UCSD-AML1 (cell line): ENCODE measurements at regions not wholly inside any gene's neighbourhood (a gene's known extent, or its start where the extent isn't known, plus 50 kb on each side); places are given as distances from the start of the nearest gene placed in this dataset.

Source experiments
- DNase-seq: peaks from one replicate; lab custom pipeline; 2025; ENCODE audit not compliant: unreplicated experiment; lab: John Stamatoyannopoulos, UW

GRCh38 chr11:110986016-110986415 is 259.5 kb upstream of the POU2AF2 start:
- no peak for DNase-seq

DNA sequence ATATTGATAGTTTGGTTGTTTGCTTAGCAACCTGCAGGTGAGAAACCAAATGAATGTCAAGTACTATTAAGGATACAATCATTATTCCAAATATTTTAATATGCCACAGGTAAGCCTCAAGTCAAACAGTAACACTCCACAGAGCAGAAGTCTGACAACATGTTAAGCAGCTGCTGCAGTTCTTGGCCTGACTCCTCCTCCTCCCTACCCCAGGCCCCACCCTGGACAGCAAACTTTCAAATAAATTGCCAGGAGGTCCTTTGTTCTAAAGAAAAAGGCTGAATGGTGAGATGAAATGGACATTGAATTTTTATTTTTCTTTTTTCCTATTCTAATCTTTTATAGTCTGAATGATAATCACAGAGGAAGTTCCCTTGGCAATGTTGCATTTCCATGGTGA is 260.0 kb upstream of the POU2AF2 start:
- DNase-seq = no peak

GRCh38 chr11:110984693-110985092 is 260.8 kb upstream of the POU2AF2 start:
- no peak for DNase-seq

DNA sequence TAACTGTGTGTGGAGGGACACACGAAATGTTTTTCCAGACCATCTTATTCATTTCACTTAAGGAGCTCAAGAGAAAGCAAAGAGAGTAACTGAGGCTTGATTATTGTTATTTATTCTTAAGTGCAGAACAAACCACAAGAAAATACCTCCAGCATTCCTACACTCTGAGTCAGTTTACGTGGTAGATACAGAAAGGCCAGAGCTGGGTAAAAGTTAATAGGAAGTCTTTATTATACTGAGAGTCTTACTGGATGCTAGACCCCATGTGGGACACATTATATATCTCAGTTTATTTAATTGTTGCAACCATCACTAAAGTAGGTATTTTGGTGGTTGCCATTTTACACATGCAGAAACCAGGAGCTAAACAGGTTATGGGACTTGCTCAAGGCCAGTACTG is 261.4 kb upstream of the POU2AF2 start:
- no peak for DNase-seq

DNA sequence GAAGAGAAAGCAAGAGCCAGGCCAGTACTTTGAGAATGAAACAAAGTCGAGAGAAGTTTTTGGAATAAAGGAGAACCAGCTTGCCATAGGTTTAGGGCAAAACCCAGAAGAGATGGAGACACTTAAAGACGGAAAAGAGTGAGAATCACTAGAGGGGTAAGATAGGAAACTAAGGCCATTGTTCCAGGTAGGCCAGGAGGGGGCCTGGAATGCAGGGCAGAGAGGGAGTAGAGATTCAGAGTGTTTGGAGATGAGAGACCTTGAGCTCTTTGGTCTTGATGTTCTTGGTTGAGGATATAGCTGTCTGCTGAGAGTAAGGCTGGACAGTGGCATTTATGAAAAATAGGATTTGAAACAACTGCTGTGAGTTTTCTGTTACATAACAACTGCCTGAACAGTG is 263.3 kb upstream of the POU2AF2 start:
- no peak for DNase-seq

DNA sequence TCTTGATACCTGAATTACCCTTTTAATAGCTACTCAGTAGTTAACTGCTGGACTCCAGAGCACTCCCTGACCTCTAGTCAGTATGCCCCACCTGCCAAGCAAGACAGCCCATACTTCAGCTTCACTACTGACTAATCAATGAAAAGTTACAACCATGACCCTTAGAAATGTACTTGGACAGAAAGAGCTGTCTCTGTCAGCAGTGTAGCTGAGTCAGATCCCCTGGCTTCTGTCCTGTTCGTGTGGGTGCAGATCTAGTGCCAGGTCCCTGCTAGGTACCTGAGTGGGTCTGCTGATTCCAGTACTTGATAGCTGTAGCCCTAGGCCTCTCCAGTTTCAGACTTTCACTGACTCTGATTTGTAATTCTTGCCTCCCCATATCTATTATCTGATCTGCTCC is 265.8 kb upstream of the POU2AF2 start:
- no peak for DNase-seq

- no peak for DNase-seq
These were observed 265.4 kb upstream of the ARHGAP20 start for GRCh38 chr11:110977661-110978060.

- no peak for DNase-seq
These were observed 262.5 kb upstream of the ARHGAP20 start for GRCh38 chr11:110974731-110975130.

- DNase-seq = no peak
These were observed 261.3 kb upstream of the ARHGAP20 start for GRCh38 chr11:110973401-110973980.

- DNase-seq = no peak
These were observed 260.4 kb upstream of the ARHGAP20 start for GRCh38 chr11:110972640-110973039.

- no peak for DNase-seq
These were observed 259.9 kb upstream of the ARHGAP20 start for GRCh38 chr11:110972106-110972505.

- no peak for DNase-seq
These were observed 258.9 kb upstream of the ARHGAP20 start for GRCh38 chr11:110971140-110971539.

GRCh38 chr11:110968348-110969062 is 256.3 kb upstream of the ARHGAP20 start:
- no peak for DNase-seq

DNA sequence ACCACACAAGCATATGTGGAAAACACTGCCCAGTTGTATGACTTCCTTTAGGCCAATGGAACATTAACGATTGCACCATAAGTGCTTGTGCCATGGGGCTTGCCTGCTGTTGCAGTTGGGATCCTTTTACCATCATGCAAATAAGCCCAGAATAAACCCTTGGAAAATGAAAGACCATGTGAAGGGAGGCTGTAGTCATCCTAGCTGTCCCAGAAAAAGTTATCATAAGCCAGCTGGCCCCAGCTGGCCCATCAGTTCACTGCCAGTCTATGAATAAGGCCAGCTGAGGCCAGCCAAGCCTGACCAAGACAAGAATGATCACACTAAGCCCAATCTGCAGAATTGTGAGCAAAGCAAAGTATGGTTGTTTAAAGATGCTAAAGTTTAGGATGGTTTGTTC is 253.9 kb upstream of the ARHGAP20 start:
- no peak for DNase-seq

GRCh38 chr11:110962921-110963320 is 250.7 kb upstream of the ARHGAP20 start:
- DNase-seq = no peak

DNA sequence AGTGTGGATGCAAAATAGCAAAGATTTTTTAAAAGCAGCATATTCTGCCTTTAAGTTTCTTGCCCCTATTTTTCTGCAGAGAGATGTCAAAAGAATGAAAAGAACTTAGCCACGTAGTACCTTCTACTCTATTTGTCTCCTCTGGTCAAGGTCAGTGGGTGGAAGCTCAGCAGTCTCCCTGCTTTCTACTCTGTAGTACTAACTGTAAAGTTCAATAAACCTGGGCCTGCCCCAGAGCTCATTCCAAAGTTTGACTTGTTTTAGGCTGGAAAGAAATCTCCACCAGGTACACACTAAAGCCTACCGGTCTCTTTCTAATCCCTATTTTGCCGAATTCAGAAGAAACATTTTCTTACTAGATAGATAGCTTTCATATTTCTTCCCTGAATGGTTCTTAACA is 247.9 kb upstream of the ARHGAP20 start:
- no peak for DNase-seq

DNA sequence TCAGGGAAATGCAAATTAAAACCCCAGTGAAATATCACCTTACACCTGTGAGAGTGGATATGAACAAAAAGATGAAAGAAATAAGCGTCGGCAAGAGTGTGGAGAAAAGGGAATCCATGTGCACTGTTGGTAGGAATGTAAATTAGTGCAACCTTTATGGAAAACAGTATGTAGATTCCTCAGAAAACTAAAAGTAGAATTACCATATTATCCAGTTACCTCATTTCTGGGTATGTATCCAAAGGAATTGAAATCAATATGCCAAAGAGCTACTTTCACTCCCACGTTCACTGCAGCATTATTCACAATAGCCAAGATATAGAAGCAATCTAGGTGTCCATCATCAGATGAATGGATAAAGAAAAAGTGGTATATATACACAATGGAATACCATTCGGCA is 246.0 kb upstream of the ARHGAP20 start:
- no peak for DNase-seq

DNA sequence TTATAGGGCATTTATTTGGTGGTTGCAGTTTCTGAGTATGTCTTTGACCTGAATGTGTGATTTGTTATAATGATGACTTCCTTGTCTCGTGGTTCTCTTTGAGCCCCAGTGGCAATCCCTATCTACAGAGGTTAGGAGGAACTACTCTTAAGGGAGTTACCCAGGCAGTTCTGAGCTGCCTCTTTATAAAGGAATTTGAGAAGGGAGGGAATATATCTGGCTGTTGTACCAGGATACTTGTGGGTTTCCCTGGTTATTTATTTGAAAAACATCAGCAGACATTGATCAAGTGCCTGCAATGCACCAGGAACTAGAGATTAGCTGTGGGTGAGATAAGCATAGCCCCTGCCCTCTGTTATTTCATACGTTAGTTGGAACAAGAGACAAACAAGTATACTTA is 243.5 kb upstream of the ARHGAP20 start:
- no peak for DNase-seq

DNA sequence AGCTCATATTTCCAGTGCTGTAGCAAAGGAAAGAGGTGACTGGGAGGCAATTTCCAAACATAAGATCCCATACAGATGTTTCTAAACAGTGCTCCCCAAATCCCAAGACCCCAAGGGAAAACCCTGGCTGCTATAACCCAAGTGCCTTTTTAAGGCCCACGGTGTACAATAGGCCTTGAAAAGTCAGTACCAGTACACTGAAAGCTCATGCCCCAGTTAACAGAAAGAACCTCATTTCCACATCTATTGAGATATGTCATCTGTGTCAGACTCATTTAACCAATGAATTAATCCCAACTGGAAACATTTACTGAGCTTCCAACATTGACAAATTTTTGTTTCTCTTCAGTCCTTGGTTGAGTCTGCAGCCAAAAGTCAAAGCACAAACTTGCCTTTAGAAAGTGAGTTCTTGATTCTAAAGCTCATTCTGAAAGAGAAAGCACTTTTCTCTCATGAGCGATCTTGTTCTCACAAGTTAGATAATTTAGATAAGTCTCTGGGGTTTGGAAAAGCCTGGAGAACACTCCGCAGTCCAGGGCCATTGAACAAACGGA is 239.8 kb upstream of the ARHGAP20 start:
- no peak for DNase-seq

- DNase-seq = no peak
These were observed 239.1 kb upstream of the ARHGAP20 start for GRCh38 chr11:110951037-110951949.

DNA sequence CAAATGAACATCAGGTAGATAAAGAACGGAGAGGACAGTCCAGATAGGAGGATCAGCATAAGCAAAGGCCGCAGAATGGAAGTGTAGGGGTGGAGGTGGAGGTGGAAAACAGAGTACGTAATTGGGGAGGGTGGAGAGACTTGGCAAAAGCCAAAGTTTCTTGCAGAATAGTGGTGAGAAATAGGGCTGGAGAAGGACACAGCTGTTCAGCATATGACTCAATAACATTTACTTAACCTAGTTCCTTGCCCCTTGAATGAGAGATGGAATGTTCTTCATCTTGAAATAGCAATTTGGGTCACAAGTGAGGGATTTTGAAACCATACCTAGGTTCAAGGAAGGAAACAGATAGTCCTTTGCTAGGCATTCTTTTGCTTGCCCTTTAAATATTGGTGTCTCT is 235.9 kb upstream of the ARHGAP20 start:
- DNase-seq = no peak

DNA sequence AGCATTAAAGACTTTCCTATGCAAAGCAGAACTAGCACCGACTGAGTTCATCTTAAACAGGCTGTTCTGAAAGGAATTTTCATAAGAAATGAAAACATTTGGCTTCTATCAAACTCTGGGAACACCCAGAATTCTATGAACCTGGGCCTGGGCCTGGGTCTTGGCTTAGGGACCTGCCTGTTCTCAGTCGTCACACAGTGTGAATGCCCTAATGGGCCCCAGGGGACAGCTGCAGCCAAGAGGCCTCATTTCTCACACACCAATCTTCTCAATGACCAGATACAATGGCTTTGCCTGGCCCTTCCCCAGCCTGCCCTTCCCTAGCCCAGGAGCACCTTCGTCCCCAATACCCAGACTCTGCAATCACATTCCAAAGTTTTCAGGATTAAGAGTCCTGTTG is 234.9 kb upstream of the ARHGAP20 start:
- DNase-seq = no peak
